Endothelial cell of umbilical vein (primary cell): ENCODE measurements at regions not wholly inside any gene's neighbourhood (a gene's known extent, or its start where the extent isn't known, plus 50 kb on each side); places are given as distances from the start of the nearest gene placed in this dataset.

ENCODE experiments used
- BruUV-seq: library from RNA; stranded (reverse); fragments of 400-500 nt; replicated peaks from 2 replicates; lab custom pipeline; 2021; lab: Mats Ljungman, UMichigan
- CTCF ChIA-PET: fragments of 300-600, 350-600 bp; sonication (Branson Sonifier 250); formaldehyde crosslinking; loops from one replicate; lab custom pipeline; 2021; ENCODE audit warnings: antibody characterized with exemption, inconsistent platforms; lab: Charles Lee
- POLR2A ChIA-PET: fragments of 300-600, 350-600 bp; sonication (Branson Sonifier 250); formaldehyde crosslinking; loops from one replicate; lab custom pipeline; 2021; ENCODE audit warnings: antibody characterized with exemption, inconsistent platforms; lab: Charles Lee
- DNase-seq: peaks from one replicate; pipeline ENCODE4 v3.0.0-alpha.2; 2011; ENCODE audit warnings: low read depth, low spot score
- FAIRE-seq: peaks from 2 replicates; lab custom pipeline; 2011; peaks lifted over from hg19 to GRCh38; lab: Jason Lieb, UNC
- H2AFZ ChIP-seq: 2 replicates; pipeline ENCODE4 v1.6.0; 2012; ENCODE audit warnings: low read depth, low read length, control low read depth, inconsistent platforms
- H3K27ac ChIP-seq: 2 replicates; pipeline ENCODE4 v1.5.1; 2011; ENCODE audit warnings: low read depth, mild to moderate bottlenecking, control low read depth, low read length, moderate library complexity; ENCODE audit not compliant: insufficient read depth
- H3K27me3 ChIP-seq, 2 experiments: 2 replicates each; pipeline versions ENCODE4 v1.6.0 to v1.6.1; 2011; ENCODE audit warnings: low read length in 2 of 2, mixed read lengths in 1 of 2; ENCODE audit not compliant: control insufficient read depth in 2 of 2, insufficient read depth in 2 of 2
- H3K36me3 ChIP-seq, 2 experiments: 2 replicates in 1 of 2; 3 replicates in 1 of 2; pipeline ENCODE4 v1.5.1; 2011; ENCODE audit warnings: low read length in 2 of 2, mild to moderate bottlenecking in 1 of 2, moderate library complexity in 1 of 2; ENCODE audit not compliant: control insufficient read depth in 2 of 2, insufficient read depth in 2 of 2; ENCODE audit errors: extremely low read depth in 1 of 2
- H3K4me1 ChIP-seq: 3 replicates; pipeline ENCODE4 v1.5.1; 2011; ENCODE audit warnings: mild to moderate bottlenecking, low read length; ENCODE audit not compliant: control insufficient read depth, insufficient read depth; ENCODE audit errors: extremely low read depth
- H3K4me2 ChIP-seq: 2 replicates; pipeline ENCODE4 v1.6.1; 2011; ENCODE audit warnings: low read length, control low read depth, mixed read lengths; ENCODE audit not compliant: insufficient read depth
- H3K4me3 ChIP-seq, 3 experiments: fragments of 200-600 bp in 1 of 3; sonication (generic), shearing (Covaris generic) in 1 of 3; replicated peaks in 1 of 3; 2 replicates each; pipeline ENCODE4 v1.5.1; 2011 to 2016; ENCODE audit warnings: control low read depth in 3 of 3, low read length in 3 of 3, mild to moderate bottlenecking in 2 of 3, inconsistent platforms in 1 of 3, low read depth in 1 of 3, moderate library complexity in 1 of 3; ENCODE audit not compliant: insufficient read depth in 1 of 3
- H3K79me2 ChIP-seq: 2 replicates; pipeline ENCODE4 v1.6.0; 2012; ENCODE audit warnings: low read length, inconsistent platforms; ENCODE audit not compliant: control insufficient read depth, insufficient read depth
- H3K9ac ChIP-seq: replicated peaks from 2 replicates; pipeline ENCODE3; 2011; ENCODE audit warnings: low read length, control low read depth; ENCODE audit not compliant: insufficient read depth; ENCODE audit errors: extremely low read depth
- H3K9me1 ChIP-seq: replicated peaks from 3 replicates; pipeline ENCODE4 v1.6.0; 2011; ENCODE audit warnings: mild to moderate bottlenecking, low read length; ENCODE audit not compliant: control insufficient read depth, insufficient read depth; ENCODE audit errors: extremely low read depth
- H3K9me3 ChIP-seq: replicated peaks from 2 replicates; pipeline ENCODE4 v1.5.1; 2012; ENCODE audit warnings: low read length, inconsistent platforms; ENCODE audit not compliant: control insufficient read depth, insufficient read depth
- H4K20me1 ChIP-seq: replicated peaks from 2 replicates; pipeline ENCODE3; 2011; ENCODE audit warnings: mild to moderate bottlenecking, low read length; ENCODE audit not compliant: control insufficient read depth, insufficient read depth; ENCODE audit errors: extremely low read depth
- CTCF ChIP-seq, 2 donors: IDR thresholded peaks; 1 replicate in 1 of 2; 2 replicates in 1 of 2; pipeline ENCODE4 v1.5.1; 2011; ENCODE audit warnings: low read length in 2 of 2, mild to moderate bottlenecking in 2 of 2, moderate library complexity in 2 of 2, control low read depth in 1 of 2, inconsistent platforms in 1 of 2, low read depth in 1 of 2; ENCODE audit not compliant: insufficient read depth in 1 of 2; ENCODE audit errors: extremely low read depth in 1 of 2
- EZH2 ChIP-seq: IDR thresholded peaks from 2 replicates; pipeline ENCODE4 v1.6.1; 2012; ENCODE audit warnings: borderline replicate concordance, low read depth, mild to moderate bottlenecking, moderate library complexity, low read length, inconsistent platforms; ENCODE audit not compliant: severe bottlenecking
- FOS ChIP-seq: IDR thresholded peaks from 2 replicates; pipeline ENCODE4 v1.6.1; 2011; ENCODE audit warnings: mild to moderate bottlenecking, low read length, moderate library complexity, borderline replicate concordance; ENCODE audit not compliant: insufficient read depth
- GATA2 ChIP-seq: IDR thresholded peaks from 2 replicates; pipeline ENCODE4 v1.7.0; 2011; ENCODE audit warnings: low read depth, mild to moderate bottlenecking, moderate library complexity, mixed read lengths, low read length; ENCODE audit not compliant: insufficient read length, insufficient read depth
- JUN ChIP-seq: IDR thresholded peaks from 2 replicates; pipeline ENCODE4 v1.6.1; 2011; ENCODE audit warnings: borderline replicate concordance, low read depth; ENCODE audit not compliant: insufficient read length, insufficient read depth
- MAX ChIP-seq: IDR thresholded peaks from 2 replicates; pipeline ENCODE4 v1.6.1; 2011; ENCODE audit not compliant: insufficient read depth, insufficient read length
- MYC ChIP-seq: IDR thresholded peaks from one replicate; pipeline ENCODE4 v1.6.1; 2011; ENCODE audit warnings: mild to moderate bottlenecking, low read depth, low read length
- POLR2A ChIP-seq: IDR thresholded peaks from 2 replicates; pipeline ENCODE4 v1.6.1; 2012; ENCODE audit warnings: low read depth, mild to moderate bottlenecking, control low read depth, low read length
- POLR2AphosphoS5 ChIP-seq: IDR thresholded peaks from 2 replicates; pipeline ENCODE4 v1.6.1; 2012; ENCODE audit warnings: low read depth, mild to moderate bottlenecking, control low read depth, low read length, moderate library complexity; ENCODE audit not compliant: insufficient read depth
- dilution Hi-C: fragments of 300-500 bp; cut with MboI; formaldehyde crosslinking; loops from one replicate; pipeline ENCODE4 v1.15.0; 2019; ENCODE audit warnings: low sequenced_read_pairs; ENCODE audit not compliant: extremely low pct_ligation_motif_present
- intact Hi-C: fragments of 100-400 bp; cut with micrococcal nuclease; formaldehyde crosslinking; loops from one replicate; pipeline ENCODE4 v1.10.0; 2022

GRCh38 chr4:114279066-114279465 lies 299.6 kb upstream of the ARSJ start:
- Histone ChIP-seq H3K4me2 (no peak overlapping the region), H3K79me2 (no peaks in the 10 kb centered on the region), H4K20me1 (no peaks in the 10 kb centered on the region), H3K27me3 (no peaks in the 10 kb centered on the region), H3K9me1 (no peaks in the 10 kb centered on the region), H3K27ac (no peak overlapping the region), H3K4me1 (no peaks in the 10 kb centered on the region), H3K36me3 (no peaks in the 10 kb centered on the region), H3K9me3 (no peaks in the 10 kb centered on the region), H3K9ac (no peak overlapping the region), H2AFZ (no peak overlapping the region), H3K4me3 (no peak overlapping the region)
- no TSS peak for BruUV-seq
- ChIA-PET CTCF (no interaction called here), POLR2A (no interaction called here)
- dilution Hi-C loops: no loop called here
- DNase-seq (no peak), FAIRE-seq (no peak)
- TF ChIP-seq FOS (no peak), POLR2A (no peak), CTCF (IDR thresholded peaks at IDR 0.05; ENCODE audit: extremely low read depth in 1 of 2, insufficient read depth in 1 of 2, low read depth in 1 of 2, low read length in 2 of 2) (no peak), POLR2AphosphoS5 (no peak), JUN (no peak), EZH2 (no peak), MAX (no peak), GATA2 (no peak), MYC (no peak)
- intact Hi-C loops: loop anchor here (10.0 kb wide), 1 partner anchor 304 kb away; the partner anchor contains the start of gene ARSJ
